Adipocyte (in vitro differentiated cells): ENCODE measurements at regions not wholly inside any gene's neighbourhood (a gene's known extent, or its start where the extent isn't known, plus 50 kb on each side); places are given as distances from the start of the nearest gene placed in this dataset.

ENCODE experiments used
- DNase-seq: peaks from one replicate; pipeline ENCODE4 v3.0.0-alpha.2; 2015; ENCODE audit warnings: low read depth
- H3K27me3 ChIP-seq: replicated peaks from 2 replicates; pipeline ENCODE4 v1.7.0; 2013; ENCODE audit warnings: mild to moderate bottlenecking, low read length, moderate library complexity; ENCODE audit not compliant: control insufficient read depth, insufficient read depth
- H3K36me3 ChIP-seq: 2 replicates; pipeline ENCODE4 v1.7.0; 2013; ENCODE audit warnings: low read length, mild to moderate bottlenecking, moderate library complexity; ENCODE audit not compliant: control insufficient read depth, insufficient read depth, severe bottlenecking
- H3K4me1 ChIP-seq: 2 replicates; pipeline ENCODE4 v1.7.0; 2013; ENCODE audit warnings: mild to moderate bottlenecking, low read length, moderate library complexity; ENCODE audit not compliant: control insufficient read depth, insufficient read depth
- H3K4me3 ChIP-seq: 2 replicates; pipeline ENCODE4 v1.7.0; 2013; ENCODE audit warnings: mild to moderate bottlenecking, low read length, moderate library complexity
- H3K9ac ChIP-seq: 2 replicates; pipeline ENCODE4 v1.7.0; 2013; ENCODE audit warnings: mild to moderate bottlenecking, low read length, moderate library complexity
- H3K9me3 ChIP-seq: 2 replicates; pipeline ENCODE4 v1.7.0; 2013; ENCODE audit warnings: mild to moderate bottlenecking, low read length, moderate library complexity; ENCODE audit not compliant: control insufficient read depth

DNA sequence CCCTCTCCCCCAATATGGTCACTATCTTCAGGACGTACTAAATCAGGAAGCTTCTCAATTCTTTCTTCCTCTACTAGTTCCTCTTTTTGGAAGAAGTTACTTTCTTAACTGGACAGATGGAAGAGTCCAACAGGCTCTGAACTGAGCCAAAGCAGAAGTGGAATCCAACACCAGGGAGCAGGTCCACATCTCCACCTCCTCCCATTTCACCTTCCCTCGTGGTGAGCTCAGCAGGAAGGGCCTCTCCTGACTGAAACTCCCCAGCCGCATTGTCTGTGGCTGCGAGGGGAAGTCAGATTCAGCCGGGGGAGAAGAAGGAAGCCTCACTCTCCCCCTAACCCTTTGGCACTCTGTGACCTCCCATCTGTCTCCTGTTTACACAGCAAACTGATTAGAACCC is 63.8 kb upstream of the UST start:
- DNase-seq = no peak
- H3K9me3 ChIP-seq = peaks cover 4% of the 10 kb centered on the region
- H3K4me1 ChIP-seq = no peaks in the 10 kb centered on the region
- no peak overlapping the region for H3K9ac ChIP-seq
- no peak overlapping the region for H3K4me3 ChIP-seq
- no peaks in the 10 kb centered on the region for H3K27me3 ChIP-seq
- H3K36me3 ChIP-seq = no peaks in the 10 kb centered on the region

DNA sequence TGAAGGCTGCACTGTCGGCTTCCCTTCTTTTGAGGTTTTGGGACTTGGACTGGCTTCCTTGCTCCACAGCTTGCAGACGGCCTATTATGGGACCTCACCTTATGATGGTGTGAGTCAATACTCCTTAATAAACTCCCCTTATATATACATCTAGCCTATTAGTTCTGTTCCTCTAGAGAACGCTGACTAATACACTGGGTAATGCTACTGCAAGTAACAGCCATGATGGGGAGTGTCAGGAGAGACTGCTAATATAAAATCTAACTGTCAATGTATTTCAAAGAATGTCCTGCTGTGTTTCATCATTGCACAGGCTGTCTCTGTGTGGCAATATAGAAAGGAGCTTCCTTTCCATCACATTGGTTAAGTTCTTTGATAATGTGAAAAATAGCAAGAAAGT is 57.7 kb upstream of the UST start:
- no peaks in the 10 kb centered on the region for H3K4me1 ChIP-seq
- no peak overlapping the region for H3K4me3 ChIP-seq
- no peak for DNase-seq
- no peaks in the 10 kb centered on the region for H3K36me3 ChIP-seq
- H3K9me3 ChIP-seq = no peaks in the 10 kb centered on the region
- H3K9ac ChIP-seq = no peak overlapping the region
- no peaks in the 10 kb centered on the region for H3K27me3 ChIP-seq

DNA sequence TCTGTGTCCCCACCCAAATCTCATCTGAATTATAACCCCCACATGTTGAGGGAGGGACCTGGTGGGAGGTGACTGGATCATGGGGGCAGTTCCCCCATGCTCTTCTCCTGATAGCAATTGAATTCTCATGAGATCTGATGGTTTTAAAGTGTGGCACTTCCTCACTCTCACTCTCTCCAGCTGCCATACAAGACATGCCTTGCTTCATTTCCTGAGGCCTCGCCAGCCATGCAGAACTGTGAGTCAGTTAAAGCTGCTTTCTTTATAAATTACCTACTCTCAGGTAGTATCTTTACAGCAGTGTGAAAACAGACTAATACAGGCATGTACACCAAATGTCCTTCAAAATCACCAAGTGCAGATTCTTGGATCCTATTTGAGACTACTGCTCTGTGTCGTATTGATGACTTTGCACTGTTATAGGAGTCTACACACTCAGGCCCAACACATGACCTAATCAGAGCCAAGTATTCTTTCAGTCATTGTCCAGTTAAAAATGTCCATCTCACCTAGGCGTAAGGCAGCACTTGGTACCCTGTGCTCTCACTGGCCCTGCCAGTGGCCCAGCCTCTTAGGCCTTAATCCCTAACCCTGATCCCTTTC is 52.8 kb upstream of the UST start:
- H3K27me3 ChIP-seq = peaks cover 6% of the 10 kb centered on the region
- H3K4me1 ChIP-seq = no peaks in the 10 kb centered on the region
- H3K4me3 ChIP-seq = no peak overlapping the region
- DNase-seq = no peak
- no peaks in the 10 kb centered on the region for H3K9me3 ChIP-seq
- no peak overlapping the region for H3K9ac ChIP-seq
- no peaks in the 10 kb centered on the region for H3K36me3 ChIP-seq
